IMR-90 (cell line): ENCODE measurements at regions not wholly inside any gene's neighbourhood (a gene's known extent, or its start where the extent isn't known, plus 50 kb on each side); places are given as distances from the start of the nearest gene placed in this dataset.

Experiments used
- ATAC-seq: fragments of 200-7000 bp; cut with Tn5 transposase; 2 replicates; pipeline ENCODE4 v1.9.1; 2020; ENCODE audit warnings: low read depth, mild to moderate bottlenecking, moderate library complexity
- BruUV-seq: library from RNA; stranded (reverse); fragments of 400-500 nt; replicated peaks from 2 replicates; lab custom pipeline; 2021; lab: Mats Ljungman, UMichigan
- CTCF ChIA-PET: fragments of 300-600 bp; formaldehyde crosslinking; extraction: SDS; loops from one replicate; lab custom pipeline; 2021; ENCODE audit warnings: antibody characterized with exemption; lab: Yijun Ruan, JAX
- POLR2A ChIA-PET: fragments of 300-600 bp; sonication (Branson Sonifier 250); formaldehyde crosslinking; loops from one replicate; lab custom pipeline; 2022; ENCODE audit warnings: antibody characterized with exemption; ENCODE audit not compliant: unreplicated experiment; lab: Charles Lee
- DNase-seq: peaks from one replicate; pipeline ENCODE4 v3.0.0; 2013
- H2AFZ ChIP-seq: replicated peaks from 2 replicates; pipeline ENCODE3; 2013; ENCODE audit warnings: low read length, mild to moderate bottlenecking; ENCODE audit not compliant: poor library complexity
- H2AK5ac ChIP-seq: 2 replicates; pipeline ENCODE4 v1.6.1; 2013; ENCODE audit warnings: low read depth, low read length, inconsistent platforms
- H2AK9ac ChIP-seq: replicated peaks from 2 replicates; pipeline ENCODE3; 2013; ENCODE audit warnings: mild to moderate bottlenecking, low read depth, low read length, moderate library complexity; ENCODE audit not compliant: poor library complexity
- H2BK120ac ChIP-seq: 2 replicates; pipeline ENCODE4 v1.6.1; 2013; ENCODE audit warnings: low read depth, low read length, inconsistent platforms
- H2BK15ac ChIP-seq: 3 replicates; pipeline ENCODE4 v1.6.1; 2013; ENCODE audit warnings: low read depth, low read length, inconsistent platforms
- H2BK20ac ChIP-seq: 2 replicates; pipeline ENCODE4 v1.6.1; 2013; ENCODE audit warnings: low read depth, mild to moderate bottlenecking, inconsistent platforms, low read length, moderate library complexity
- H2BK5ac ChIP-seq: 2 replicates; pipeline ENCODE4 v1.6.1; 2013; ENCODE audit warnings: mild to moderate bottlenecking, low read depth, low read length, inconsistent platforms; ENCODE audit not compliant: poor library complexity, severe bottlenecking
- H3K14ac ChIP-seq: replicated peaks from 2 replicates; pipeline ENCODE4 v1.6.1; 2013; ENCODE audit warnings: low read depth, low read length, inconsistent platforms
- H3K18ac ChIP-seq: 2 replicates; pipeline ENCODE4 v1.6.1; 2013; ENCODE audit warnings: low read depth, low read length, control low read depth
- H3K23ac ChIP-seq: 2 replicates; pipeline ENCODE4 v1.6.1; 2013; ENCODE audit warnings: low read depth, low read length, inconsistent platforms
- H3K27ac ChIP-seq: 2 replicates; pipeline ENCODE4 v1.5.1; 2013; ENCODE audit warnings: mild to moderate bottlenecking, control low read depth, low read length; ENCODE audit not compliant: insufficient read depth
- H3K27me3 ChIP-seq: 2 replicates; pipeline ENCODE4 v1.6.1; 2013; ENCODE audit warnings: low read length; ENCODE audit not compliant: control insufficient read depth, insufficient read depth
- H3K36me3 ChIP-seq: 2 replicates; pipeline ENCODE4 v1.6.1; 2013; ENCODE audit warnings: low read length, mixed read lengths; ENCODE audit not compliant: control insufficient read depth, insufficient read depth
- H3K4ac ChIP-seq: 2 replicates; pipeline ENCODE4 v1.6.1; 2013; ENCODE audit warnings: low read depth, low read length, inconsistent platforms
- H3K4me1 ChIP-seq: 2 replicates; pipeline ENCODE4 v1.6.1; 2013; ENCODE audit warnings: low read length, mixed read lengths; ENCODE audit not compliant: control insufficient read depth, insufficient read depth
- H3K4me2 ChIP-seq: 2 replicates; pipeline ENCODE4 v1.6.1; 2013; ENCODE audit warnings: low read depth, mild to moderate bottlenecking, control low read depth, low read length, moderate library complexity
- H3K4me3 ChIP-seq: 2 replicates; pipeline ENCODE4 v1.5.1; 2013; ENCODE audit warnings: low read depth, mild to moderate bottlenecking, control low read depth, low read length, moderate library complexity; ENCODE audit not compliant: insufficient read depth
- H3K56ac ChIP-seq: 2 replicates; pipeline ENCODE4 v1.6.1; 2013; ENCODE audit warnings: low read length, inconsistent platforms; ENCODE audit not compliant: insufficient read depth; ENCODE audit errors: extremely low read depth
- H3K79me1 ChIP-seq, 2 experiments: 2 replicates each; pipeline ENCODE4 v1.6.1; 2013; ENCODE audit warnings: low read length in 2 of 2, inconsistent platforms in 1 of 2, low read depth in 1 of 2
- H3K9ac ChIP-seq: 2 replicates; pipeline ENCODE4 v1.6.1; 2013; ENCODE audit warnings: low read depth, low read length, control low read depth
- H3K9me1 ChIP-seq: 2 replicates; pipeline ENCODE4 v1.6.1; 2013; ENCODE audit warnings: low read length, inconsistent platforms; ENCODE audit not compliant: insufficient read depth
- H3K9me3 ChIP-seq: 2 replicates; pipeline ENCODE4 v1.6.1; 2013; ENCODE audit warnings: low read length; ENCODE audit not compliant: control insufficient read depth, insufficient read depth
- H4K20me1 ChIP-seq: 2 replicates; pipeline ENCODE4 v1.6.1; 2013; ENCODE audit warnings: low read length, inconsistent platforms; ENCODE audit not compliant: insufficient read depth
- H4K5ac ChIP-seq: 2 replicates; pipeline ENCODE4 v1.6.1; 2013; ENCODE audit warnings: mild to moderate bottlenecking, low read depth, low read length, control low read depth
- H4K8ac ChIP-seq, 2 experiments: 2 replicates each; pipeline ENCODE4 v1.6.1; 2013; ENCODE audit warnings: low read depth in 2 of 2, low read length in 2 of 2, control low read depth in 1 of 2, inconsistent platforms in 1 of 2
- H4K91ac ChIP-seq: 2 replicates; pipeline ENCODE4 v1.6.1; 2013; ENCODE audit warnings: low read depth, low read length, inconsistent platforms; ENCODE audit not compliant: insufficient read depth
- BHLHE40 ChIP-seq: fragments of 150-350 bp; IDR thresholded peaks from 2 replicates; pipeline ENCODE4 v1.6.1; 2016; ENCODE audit warnings: mild to moderate bottlenecking, low read depth, low read length
- CEBPB ChIP-seq: IDR thresholded peaks from 2 replicates; pipeline ENCODE4 v1.6.1; 2012; ENCODE audit warnings: low read depth, low read length, improper control_type of control experiment
- CHD1 ChIP-seq: IDR thresholded peaks from 2 replicates; pipeline ENCODE4 v1.6.1; 2012; ENCODE audit warnings: low read depth, low read length, improper control_type of control experiment
- CTCF ChIP-seq: conservative IDR thresholded peaks from 2 replicates; pipeline ENCODE4 v1.5.1; 2012; ENCODE audit warnings: mild to moderate bottlenecking, low read depth, low read length, improper control_type of control experiment
- FOS ChIP-seq: fragments of 150-350 bp; IDR thresholded peaks from 2 replicates; pipeline ENCODE4 v1.6.1; 2016; ENCODE audit warnings: low read depth, low read length
- MAFK ChIP-seq: IDR thresholded peaks from 2 replicates; pipeline ENCODE4 v1.6.1; 2012; ENCODE audit warnings: low read depth, low read length, improper control_type of control experiment
- MAZ ChIP-seq: IDR thresholded peaks from 2 replicates; pipeline ENCODE4 v1.6.1; 2012; ENCODE audit warnings: low read depth, mild to moderate bottlenecking, low read length, improper control_type of control experiment, moderate library complexity, borderline replicate concordance
- MXI1 ChIP-seq: IDR thresholded peaks from 2 replicates; pipeline ENCODE4 v1.6.1; 2012; ENCODE audit warnings: low read depth, mild to moderate bottlenecking, low read length, moderate library complexity, borderline replicate concordance
- NFE2L2 ChIP-seq: fragments of 150-350 bp; IDR thresholded peaks from 2 replicates; pipeline ENCODE4 v1.6.1; 2016; ENCODE audit warnings: low read depth, mild to moderate bottlenecking, low read length
- POLR2A ChIP-seq: IDR thresholded peaks from 2 replicates; pipeline ENCODE4 v1.6.1; 2012; ENCODE audit warnings: mild to moderate bottlenecking, low read depth, low read length
- RAD21 ChIP-seq: IDR thresholded peaks from 2 replicates; pipeline ENCODE4 v1.6.1; 2012; ENCODE audit warnings: low read length, improper control_type of control experiment
- RCOR1 ChIP-seq: IDR thresholded peaks from 2 replicates; pipeline ENCODE4 v1.6.1; 2012; ENCODE audit warnings: mild to moderate bottlenecking, low read length, improper control_type of control experiment; ENCODE audit not compliant: insufficient replicate concordance
- RFX5 ChIP-seq: IDR thresholded peaks from 2 replicates; pipeline ENCODE4 v1.8.0; 2012; ENCODE audit warnings: low read depth, mild to moderate bottlenecking, low read length, moderate library complexity
- SMC3 ChIP-seq: fragments of 150-350 bp; IDR thresholded peaks from 2 replicates; pipeline ENCODE4 v1.6.1; 2016; ENCODE audit warnings: low read depth, mild to moderate bottlenecking, antibody characterized with exemption, low read length, moderate library complexity
- USF2 ChIP-seq: fragments of 150-350 bp; IDR thresholded peaks from 2 replicates; pipeline ENCODE4 v1.6.1; 2017; ENCODE audit warnings: mild to moderate bottlenecking, antibody characterized with exemption, low read length, low read depth
- WGBS, 2 experiments: methylation state at CpG; one replicate each; pipeline versions ENCODE4 v1.1.5 to v1.1.7; 2013; ENCODE audit warnings: missing lambda C conversion rate in 2 of 2; ENCODE audit not compliant: insufficient read length in 1 of 2; ENCODE audit errors: extremely low coverage in 2 of 2; 5-methylcytosine and 5-hydroxymethylcytosine counted together
- dilution Hi-C: fragments of 300-500 bp; cut with HindIII; formaldehyde crosslinking; loops from one replicate; pipeline ENCODE4 v1.14.3; 2018; ENCODE audit warnings: low sequenced_read_pairs; ENCODE audit not compliant: unreplicated experiment
- in situ Hi-C: fragments of 300-500 bp; cut with MboI; formaldehyde crosslinking; loops from 3 replicates; pipeline ENCODE4 v1.14.3; 2019; ENCODE audit warnings: low sequenced_read_pairs, inconsistent platforms, mixed read lengths
- intact Hi-C: fragments of 100-400 bp; cut with micrococcal nuclease; formaldehyde crosslinking; loops from 2 replicates; pipeline ENCODE4 v1.10.0; 2022

GRCh38 chr13:75217949-75218348 is 264.0 kb downstream of the TBC1D4 start (continued):
- no peak for TF ChIP-seq MXI1

GRCh38 chr13:75216038-75216437 is 265.9 kb downstream of the TBC1D4 start:
- no TSS peak for BruUV-seq
- Histone ChIP-seq H2AK5ac (no peak overlapping the region), H2BK15ac (no peak overlapping the region), H3K9me1 (no peaks in the 10 kb centered on the region), H2AK9ac (no peak overlapping the region), H3K27me3 (peaks cover 25% of the 10 kb centered on the region), H3K36me3 (no peaks in the 10 kb centered on the region), H2BK5ac (no peak overlapping the region), H4K5ac (no peak overlapping the region), H3K4ac (no peak overlapping the region), H4K8ac (no peak overlapping the region), H3K4me1 (no peaks in the 10 kb centered on the region), H3K79me1 (no peaks in the 10 kb centered on the region), H3K14ac (no peak overlapping the region), H3K23ac (no peak overlapping the region), H2BK120ac (no peak overlapping the region), H4K91ac (no peak overlapping the region), H3K18ac (no peak overlapping the region), H3K4me2 (no peak overlapping the region), H3K27ac (no peak overlapping the region), H3K9ac (no peak overlapping the region), H3K4me3 (no peak overlapping the region), H2AFZ (no peak overlapping the region), H4K20me1 (no peaks in the 10 kb centered on the region), H2BK20ac (no peak overlapping the region), H3K56ac (no peak overlapping the region), H3K9me3 (no peaks in the 10 kb centered on the region)
- no peak for DNase-seq
- intact Hi-C loops: loop anchor here (5.0 to 10.0 kb wide), 4 partner anchors 311 to 1461 kb away; no protein-coding TSS in a partner anchor
- ChIA-PET POLR2A (no interaction called here), CTCF (no interaction called here)
- no CpG with 5 or more reads among the region's 7 CpGs for WGBS, 2 experiments
- ATAC-seq: no peak
- dilution Hi-C loops: no loop called here
- in situ Hi-C loops: loop anchor here (25.0 kb wide), 2 partner anchors 1079 to 1454 kb away; partner anchors contain the start of gene KLF12
- no peak for TF ChIP-seq NFE2L2
- no peak for TF ChIP-seq CTCF
- no peak for TF ChIP-seq RCOR1
- no peak for TF ChIP-seq BHLHE40
- TF ChIP-seq POLR2A: no peak
- TF ChIP-seq CEBPB: no peak
- no peak for TF ChIP-seq SMC3
- no peak for TF ChIP-seq RAD21
- no peak for TF ChIP-seq CHD1
- TF ChIP-seq MXI1: no peak
- TF ChIP-seq USF2: no peak
- TF ChIP-seq RFX5: no peak
- no peak for TF ChIP-seq FOS
- TF ChIP-seq MAZ: no peak
- no peak for TF ChIP-seq MAFK
